ENCODE measurements at regions not wholly inside any gene's neighbourhood (a gene's known extent, or its start where the extent isn't known, plus 50 kb on each side); places are given as distances from the start of the nearest gene placed in this dataset.

DNA sequence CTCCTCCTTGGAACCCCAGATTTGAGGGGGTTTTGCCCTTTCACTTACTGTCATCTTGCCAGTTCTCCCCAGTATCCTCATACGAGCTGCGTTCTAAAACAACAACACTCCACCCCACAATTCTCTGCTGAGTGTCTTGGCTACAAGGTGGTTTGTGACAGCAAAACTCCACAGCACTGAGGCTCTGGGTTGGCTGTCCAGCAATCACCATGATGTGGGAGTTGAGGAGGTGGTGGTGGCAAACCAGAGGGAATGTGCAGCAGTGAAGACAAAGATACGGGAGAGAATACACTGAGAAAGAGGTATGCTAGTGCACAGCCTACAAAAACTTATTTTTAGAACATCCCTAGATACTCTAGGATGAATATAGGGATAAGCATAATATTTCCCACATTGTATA, 335.0 kb downstream of the C11orf87 start:
- TF ChIP-seq POLR2A (IDR thresholded peaks at IDR 0.05) = no peak
- TF ChIP-seq, protein P1, sequence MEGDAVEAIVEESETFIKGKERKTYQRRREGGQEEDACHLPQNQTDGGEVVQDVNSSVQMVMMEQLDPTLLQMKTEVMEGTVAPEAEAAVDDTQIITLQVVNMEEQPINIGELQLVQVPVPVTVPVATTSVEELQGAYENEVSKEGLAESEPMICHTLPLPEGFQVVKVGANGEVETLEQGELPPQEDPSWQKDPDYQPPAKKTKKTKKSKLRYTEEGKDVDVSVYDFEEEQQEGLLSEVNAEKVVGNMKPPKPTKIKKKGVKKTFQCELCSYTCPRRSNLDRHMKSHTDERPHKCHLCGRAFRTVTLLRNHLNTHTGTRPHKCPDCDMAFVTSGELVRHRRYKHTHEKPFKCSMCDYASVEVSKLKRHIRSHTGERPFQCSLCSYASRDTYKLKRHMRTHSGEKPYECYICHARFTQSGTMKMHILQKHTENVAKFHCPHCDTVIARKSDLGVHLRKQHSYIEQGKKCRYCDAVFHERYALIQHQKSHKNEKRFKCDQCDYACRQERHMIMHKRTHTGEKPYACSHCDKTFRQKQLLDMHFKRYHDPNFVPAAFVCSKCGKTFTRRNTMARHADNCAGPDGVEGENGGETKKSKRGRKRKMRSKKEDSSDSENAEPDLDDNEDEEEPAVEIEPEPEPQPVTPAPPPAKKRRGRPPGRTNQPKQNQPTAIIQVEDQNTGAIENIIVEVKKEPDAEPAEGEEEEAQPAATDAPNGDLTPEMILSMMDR (IDR thresholded peaks at IDR 0.05 in 8 of 11, conservative IDR thresholded peaks at IDR 0.05 in 3 of 11) = no peak

Data from spleen (tissue), 7 donors.